Stimulated activated CD4-positive, alpha-beta T cell treated with anti-CD3 and anti-CD28 coated beads, Interleukin-1b, Interleukin-23, amount 100 ng/mL, for 24 hours (primary cell): ENCODE measurements at regions not wholly inside any gene's neighbourhood (a gene's known extent, or its start where the extent isn't known, plus 50 kb on each side); places are given as distances from the start of the nearest gene placed in this dataset.

Source experiments
- DNase-seq, 4 experiments: peaks; one replicate each; pipeline ENCODE4 v3.0.0-alpha.2; 2020; ENCODE audit warnings: low read depth in 4 of 4, low spot score in 1 of 4

- no peak for DNase-seq
Measured at GRCh38 chr10:128543151-128543550, 416.9 kb upstream of the MKI67 start.

- no peak for DNase-seq
Measured at GRCh38 chr10:128545216-128545615, 419.0 kb upstream of the MKI67 start.

- DNase-seq, result no peak
Measured at GRCh38 chr10:128546651-128547165, 420.5 kb upstream of the MKI67 start.

GRCh38 chr10:128549101-128549608, 422.9 kb upstream of the MKI67 start:
- no peak for DNase-seq

GRCh38 chr10:128550045-128550444, 423.8 kb upstream of the MKI67 start:
- DNase-seq, result no peak

- DNase-seq, result no peak
Measured at GRCh38 chr10:128551475-128551874, 425.3 kb upstream of the MKI67 start.

GRCh38 chr10:128553755-128554154, 427.5 kb upstream of the MKI67 start:
- DNase-seq, result no peak

- DNase-seq, result no peak
Measured at GRCh38 chr10:128556182-128557110, 430.2 kb upstream of the MKI67 start.

GRCh38 chr10:128557149-128557710, 431.0 kb upstream of the MKI67 start:
- DNase-seq, result no peak

GRCh38 chr10:128560406-128560805, 434.2 kb upstream of the MKI67 start:
- no peak for DNase-seq

- DNase-seq, result no peak
Measured at GRCh38 chr10:128560993-128561392, 434.8 kb upstream of the MKI67 start.

GRCh38 chr10:128563387-128563786, 437.2 kb upstream of the MKI67 start:
- DNase-seq, result no peak

GRCh38 chr10:128563904-128564303, 437.7 kb upstream of the MKI67 start:
- no peak for DNase-seq

- no peak for DNase-seq
Measured at GRCh38 chr10:128566361-128566968, 440.2 kb upstream of the MKI67 start.

GRCh38 chr10:128567551-128567950, 441.3 kb upstream of the MKI67 start:
- no peak for DNase-seq

- no peak for DNase-seq
Measured at GRCh38 chr10:128568041-128568440, 441.8 kb upstream of the MKI67 start.

GRCh38 chr10:128568491-128568890, 442.3 kb upstream of the MKI67 start:
- no peak for DNase-seq

GRCh38 chr10:128568990-128569945, 443.0 kb upstream of the MKI67 start:
- no peak for DNase-seq

- DNase-seq, result no peak
Measured at GRCh38 chr10:128570319-128570995, 444.2 kb upstream of the MKI67 start.

GRCh38 chr10:128571071-128571470, 444.8 kb upstream of the MKI67 start:
- no peak for DNase-seq
